GM19452 (cell line): ENCODE measurements at regions not wholly inside any gene's neighbourhood (a gene's known extent, or its start where the extent isn't known, plus 50 kb on each side); places are given as distances from the start of the nearest gene placed in this dataset.

Experiments
- ATAC-seq: cut with Tn5 transposase; IDR thresholded peaks from one replicate; pipeline ENCODE4 v1.9.1; 2021; ENCODE audit not compliant: unreplicated experiment

DNA sequence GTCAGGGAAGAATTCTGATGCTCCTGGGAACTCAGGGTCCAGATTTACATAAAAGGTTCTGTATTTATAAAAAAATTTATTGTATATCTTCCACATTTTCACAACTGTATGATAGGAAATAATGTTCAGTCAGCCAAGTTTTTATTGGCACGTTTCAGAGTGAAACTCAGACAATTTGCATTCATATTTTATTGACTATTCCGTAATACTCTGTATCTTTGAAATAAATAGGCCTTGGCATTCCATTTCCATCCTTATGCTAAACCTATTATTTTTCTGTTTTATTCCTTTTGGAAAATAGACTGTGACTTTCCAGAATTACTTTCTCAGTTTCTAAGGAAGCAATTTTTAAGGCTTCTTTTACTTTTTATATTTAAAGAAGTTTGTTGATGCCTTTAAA, 329.0 kb downstream of the OLFM3 start:
- ATAC-seq, result no peak

DNA sequence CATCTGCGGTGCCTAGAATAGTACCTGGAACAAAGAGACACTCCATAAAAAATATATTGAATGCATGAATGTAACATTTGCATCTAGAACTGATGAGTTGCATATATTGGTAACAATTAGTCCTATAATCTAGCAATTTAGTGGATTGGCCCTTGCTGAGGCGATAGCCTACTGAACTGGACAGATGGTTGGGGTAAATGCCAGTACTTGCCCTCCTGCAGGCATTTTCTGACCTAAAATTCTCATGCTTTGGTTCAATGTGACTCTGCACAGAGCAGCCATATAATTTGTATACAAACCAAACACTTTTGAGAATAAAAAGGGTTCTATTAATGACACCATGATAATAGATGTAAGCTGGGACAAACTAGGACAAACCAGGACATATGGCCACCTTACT, 313.6 kb downstream of the OLFM3 start:
- no peak for ATAC-seq

DNA sequence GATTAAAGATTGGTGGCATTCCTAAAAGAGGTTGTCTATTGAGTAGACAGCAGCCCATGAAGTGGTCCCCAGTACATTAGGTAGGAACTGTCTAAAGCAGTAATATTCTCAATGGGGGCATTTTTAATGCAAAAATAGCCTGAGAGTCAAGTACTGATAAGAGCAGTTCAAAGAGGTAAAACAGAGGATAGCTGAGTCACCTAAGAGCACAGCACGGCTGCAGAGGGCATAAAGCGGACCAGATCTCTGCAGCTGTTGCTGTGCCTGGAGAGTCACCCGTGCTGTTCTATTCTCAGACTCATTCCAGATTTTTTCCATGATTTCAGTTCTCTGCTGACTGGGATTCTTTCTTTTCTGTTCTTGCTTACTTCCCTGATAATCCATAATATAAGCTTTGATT, 313.2 kb downstream of the OLFM3 start:
- no peak for ATAC-seq

DNA sequence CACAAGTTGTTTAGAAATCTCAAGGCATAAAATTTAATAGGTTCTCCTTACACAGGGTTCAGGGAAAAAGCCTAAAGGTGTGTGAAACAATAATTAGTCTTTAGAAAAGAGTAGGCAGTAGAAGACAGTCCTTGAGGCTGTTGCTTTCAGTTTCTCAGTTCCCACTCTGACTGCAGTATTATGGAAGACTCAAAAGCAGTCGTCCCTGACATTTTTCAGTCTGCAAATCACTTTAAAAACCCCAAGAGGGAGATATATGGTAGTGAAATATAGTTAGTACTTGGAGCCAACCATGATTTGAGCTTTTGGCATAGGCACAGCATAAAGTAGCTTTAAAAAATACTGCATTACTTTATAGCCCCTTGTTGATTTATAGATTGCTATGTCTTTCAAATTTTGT, 299.7 kb downstream of the OLFM3 start:
- no peak for ATAC-seq

DNA sequence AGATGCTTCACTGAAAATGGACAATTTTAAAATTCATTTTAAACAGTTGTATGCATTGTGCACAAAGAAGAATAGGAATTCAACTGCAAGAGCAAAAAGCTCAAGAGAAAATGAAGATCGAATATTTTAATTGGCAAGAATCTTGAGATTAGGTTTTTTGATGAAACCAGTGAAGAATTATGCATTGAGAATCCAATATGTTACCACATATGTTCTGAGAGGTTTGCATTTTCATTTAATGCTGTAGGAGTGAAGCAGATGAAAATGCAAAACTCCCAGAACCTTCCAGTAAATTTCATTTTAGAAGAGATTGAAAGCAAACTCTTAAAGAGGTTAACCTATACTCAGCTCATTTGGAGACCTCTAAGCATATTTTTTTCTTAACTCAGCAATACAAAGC, 298.0 kb downstream of the OLFM3 start:
- no peak for ATAC-seq

DNA sequence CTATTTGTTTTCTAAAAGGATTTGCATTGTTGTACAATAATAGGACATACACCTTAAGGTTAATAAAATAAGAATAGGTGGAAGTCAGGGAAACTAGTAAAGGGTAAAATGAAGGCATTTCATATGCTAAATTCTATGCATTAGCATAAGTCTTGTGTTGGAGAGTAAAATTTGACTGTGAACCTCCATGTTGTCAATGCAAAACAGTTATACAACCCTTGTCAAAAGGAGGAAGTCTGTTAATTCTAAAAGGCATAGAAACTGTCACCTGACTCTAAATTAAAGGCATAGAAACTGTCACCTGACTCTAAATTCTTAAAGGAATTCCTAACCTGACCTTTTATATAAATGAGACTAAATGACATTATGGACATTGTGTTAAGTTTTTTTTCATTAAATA, 291.8 kb downstream of the OLFM3 start:
- ATAC-seq, result no peak

DNA sequence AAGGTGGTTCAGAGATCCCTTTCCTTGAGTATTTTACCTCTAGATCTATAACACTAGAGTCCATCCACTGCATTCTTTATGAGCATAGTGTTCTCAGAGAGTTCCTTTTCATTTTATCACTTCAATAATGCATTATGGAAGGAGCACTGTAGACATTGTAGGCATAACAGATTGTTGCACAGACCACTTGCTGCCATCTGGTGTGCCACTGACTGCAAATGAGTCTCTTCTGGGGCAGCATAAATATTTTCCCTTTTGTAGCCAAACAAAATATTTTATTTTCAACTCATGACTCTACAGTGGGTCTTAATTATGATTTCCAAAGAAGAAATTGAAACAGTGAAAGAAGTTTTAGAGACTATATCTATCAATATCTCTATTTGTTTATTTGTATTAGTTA, 290.4 kb downstream of the OLFM3 start:
- ATAC-seq, result no peak

DNA sequence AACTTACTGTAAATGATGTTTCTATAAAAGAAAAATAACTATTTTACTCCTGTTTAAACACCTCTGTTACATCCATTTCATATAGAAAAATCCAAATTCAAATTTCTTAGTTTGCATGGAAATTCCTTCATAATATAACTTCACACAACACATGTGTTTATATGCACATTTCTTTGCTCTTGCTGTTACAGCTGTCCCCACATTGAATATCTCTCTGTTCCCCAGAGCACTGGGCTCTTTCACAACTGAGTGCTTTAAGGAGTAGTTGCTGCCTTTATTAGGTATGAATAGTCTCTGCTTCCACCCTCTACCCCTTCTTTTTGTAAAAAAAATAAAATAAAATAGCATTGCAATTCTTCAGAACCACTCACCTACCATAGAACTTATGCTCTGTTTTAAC, 287.0 kb downstream of the OLFM3 start:
- ATAC-seq, result no peak

DNA sequence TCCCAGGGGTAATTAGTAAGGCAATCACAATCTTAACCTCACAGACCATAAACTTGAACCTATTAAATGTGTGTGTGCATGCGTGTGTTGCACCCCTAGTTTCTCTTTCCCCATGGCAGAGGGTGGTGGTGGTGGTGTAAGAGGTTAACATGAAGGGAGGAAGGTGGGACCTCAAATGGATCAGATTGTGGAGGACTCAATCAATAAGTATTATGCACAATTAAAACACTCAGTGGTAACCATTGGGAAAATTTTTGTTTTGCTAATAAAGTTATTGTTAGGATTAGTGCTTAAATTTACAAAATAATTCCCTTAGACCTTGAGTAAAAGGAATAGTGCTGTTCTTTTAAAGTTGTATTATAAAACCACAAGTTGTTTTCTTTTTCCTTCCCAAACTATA, 283.0 kb downstream of the OLFM3 start:
- no peak for ATAC-seq

DNA sequence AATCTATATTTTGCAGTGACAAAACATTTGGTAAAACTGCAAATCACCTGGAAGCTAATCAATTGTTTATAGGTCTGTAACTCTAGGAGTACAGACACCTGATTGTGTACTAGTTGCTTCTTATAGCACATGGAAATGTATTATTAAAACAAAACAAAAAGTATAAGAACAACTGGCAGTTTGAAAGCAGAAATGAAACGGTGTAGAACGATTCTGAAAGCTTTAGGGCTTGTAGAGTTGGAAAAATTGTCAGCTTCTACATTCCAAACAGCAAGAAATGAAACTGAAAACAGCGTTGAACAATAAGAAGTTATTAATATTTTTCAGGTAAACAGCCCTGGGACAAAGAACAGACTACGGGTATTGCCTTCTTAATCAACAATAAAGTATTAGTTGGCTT, 273.3 kb downstream of the OLFM3 start:
- no peak for ATAC-seq

DNA sequence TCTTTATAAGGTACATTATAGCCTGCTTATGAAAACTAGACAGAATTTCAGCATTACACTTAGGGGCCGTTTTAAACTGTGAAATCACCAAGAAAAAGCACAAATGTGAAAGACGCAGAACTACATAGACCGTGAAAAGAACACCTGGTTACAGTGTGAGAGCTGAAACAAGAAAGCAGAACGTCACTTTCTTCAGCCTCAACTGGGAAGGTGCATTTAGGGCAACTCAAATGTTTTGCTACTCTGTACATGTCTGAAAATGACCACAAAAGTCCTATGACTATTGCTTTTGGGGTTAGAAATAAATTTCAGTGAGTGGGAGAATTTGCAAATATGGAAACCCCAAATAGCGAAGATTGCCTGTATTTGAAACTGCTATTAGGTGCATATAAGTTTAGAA, 268.7 kb downstream of the OLFM3 start:
- no peak for ATAC-seq

DNA sequence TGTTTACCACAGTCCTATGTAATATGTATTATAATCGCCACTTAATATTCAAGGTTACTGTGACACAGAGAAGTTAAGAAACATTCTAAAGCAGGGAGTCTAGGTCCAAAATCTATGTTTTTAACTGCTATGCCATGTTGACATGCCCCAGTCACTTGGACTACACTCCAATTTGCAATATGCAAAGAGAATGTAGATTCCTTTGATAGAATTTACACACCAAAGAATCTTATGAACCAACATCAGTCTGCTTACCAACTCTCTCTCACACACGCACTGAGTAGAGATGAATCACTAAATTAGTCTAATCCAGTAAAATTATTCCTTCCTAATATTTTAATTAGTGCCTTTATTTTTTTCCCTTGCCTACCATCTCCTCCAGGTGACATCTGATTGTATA, 266.2 kb downstream of the OLFM3 start:
- no peak for ATAC-seq

DNA sequence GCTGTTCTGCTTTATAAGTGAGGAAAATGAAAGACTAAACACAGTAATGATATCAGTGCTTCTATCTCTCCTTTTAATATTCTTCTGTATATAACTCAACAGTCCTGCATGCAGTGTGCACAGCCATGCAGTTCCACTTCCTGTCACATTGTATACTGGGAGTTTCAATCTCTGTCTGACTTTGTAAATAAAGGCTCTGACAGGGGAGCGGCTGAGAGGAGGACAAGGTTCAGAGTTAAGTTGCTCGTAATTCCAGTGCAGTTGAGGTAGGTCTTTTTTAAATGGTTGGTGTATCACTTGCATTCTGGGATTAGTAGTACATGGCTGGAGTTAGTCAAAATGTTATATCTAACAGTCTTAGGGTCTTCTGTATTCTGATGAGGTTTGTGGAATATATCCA, 264.5 kb downstream of the OLFM3 start:
- peak; percentile 67 for ATAC-seq

DNA sequence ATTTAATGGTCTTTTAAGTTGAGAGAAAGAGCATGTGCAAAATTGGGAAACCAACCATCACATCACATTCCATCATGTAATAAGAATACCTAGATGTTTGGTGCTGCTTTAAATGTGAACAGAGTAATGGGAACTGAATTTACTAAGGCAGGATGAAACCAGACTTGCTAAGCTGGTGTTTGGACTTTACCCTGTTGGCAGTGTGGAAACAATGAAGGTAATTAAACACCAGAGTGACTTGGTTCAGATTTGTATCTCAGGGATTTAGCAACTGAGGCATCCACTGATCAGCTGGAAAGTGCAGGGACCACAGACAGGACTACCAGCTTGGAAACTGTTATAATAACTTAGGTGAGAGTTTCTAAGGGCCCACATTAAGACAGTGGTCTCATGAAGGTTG, 263.4 kb downstream of the OLFM3 start:
- no peak for ATAC-seq

DNA sequence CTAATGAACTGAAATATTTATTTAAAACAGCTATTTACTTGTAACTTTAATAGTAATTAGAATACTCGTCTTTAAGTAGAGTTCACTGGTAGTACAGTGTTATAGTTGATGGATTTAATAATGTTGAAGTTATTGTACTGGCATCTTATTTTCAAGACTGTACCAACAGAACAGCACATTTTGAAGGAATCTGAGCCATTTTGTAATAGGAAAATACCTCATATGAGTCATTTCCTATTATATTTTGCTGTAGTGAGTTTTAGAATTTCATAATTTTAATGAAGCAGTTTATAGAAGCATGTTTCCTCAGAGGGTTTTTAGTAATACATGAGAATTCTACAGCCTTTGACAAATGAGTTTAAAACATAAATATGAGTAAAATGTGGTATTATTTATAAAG, 258.3 kb downstream of the OLFM3 start:
- ATAC-seq, result no peak

DNA sequence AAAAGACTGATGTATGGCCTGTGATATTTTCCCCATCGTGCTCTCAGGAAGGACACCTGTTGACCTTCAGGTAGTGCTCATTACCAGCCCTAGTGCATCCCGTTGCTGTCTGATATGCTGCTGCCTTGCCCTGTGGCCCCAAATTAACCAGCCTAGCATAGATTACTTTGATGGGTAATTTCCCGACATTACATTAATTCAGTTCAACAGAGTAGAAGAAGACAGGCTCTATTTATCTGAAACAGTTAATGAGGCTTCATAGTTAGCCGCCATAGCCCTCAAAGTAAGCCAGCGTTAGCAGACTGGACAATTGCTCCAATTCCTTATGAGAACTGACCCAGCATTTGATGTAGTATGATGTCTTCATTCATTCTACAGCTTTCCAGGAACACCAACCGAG, 257.6 kb downstream of the OLFM3 start:
- no peak for ATAC-seq

DNA sequence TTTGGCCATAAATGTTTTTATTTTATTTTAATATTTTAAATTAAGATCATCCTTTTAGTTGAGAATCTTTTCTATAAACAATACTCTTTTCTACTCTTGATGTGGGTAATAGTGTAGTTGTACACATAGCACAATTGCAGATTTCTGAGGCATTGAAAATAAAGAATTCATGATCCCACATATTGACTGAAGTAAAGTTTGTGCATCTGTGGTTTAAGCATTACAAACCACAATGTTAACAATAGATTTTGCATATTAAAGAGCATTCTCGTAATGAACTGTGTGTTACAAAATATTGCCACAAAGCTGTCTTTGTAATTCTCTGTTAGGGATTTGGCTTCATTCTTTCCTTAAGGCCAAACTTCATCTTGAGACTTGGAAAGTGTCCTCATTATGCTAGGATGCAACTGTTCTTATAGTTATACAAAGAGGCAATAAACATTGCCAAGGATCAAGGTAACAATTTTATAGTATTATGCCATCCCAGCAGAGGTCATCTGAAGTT, 256.8 kb downstream of the OLFM3 start:
- no peak for ATAC-seq

DNA sequence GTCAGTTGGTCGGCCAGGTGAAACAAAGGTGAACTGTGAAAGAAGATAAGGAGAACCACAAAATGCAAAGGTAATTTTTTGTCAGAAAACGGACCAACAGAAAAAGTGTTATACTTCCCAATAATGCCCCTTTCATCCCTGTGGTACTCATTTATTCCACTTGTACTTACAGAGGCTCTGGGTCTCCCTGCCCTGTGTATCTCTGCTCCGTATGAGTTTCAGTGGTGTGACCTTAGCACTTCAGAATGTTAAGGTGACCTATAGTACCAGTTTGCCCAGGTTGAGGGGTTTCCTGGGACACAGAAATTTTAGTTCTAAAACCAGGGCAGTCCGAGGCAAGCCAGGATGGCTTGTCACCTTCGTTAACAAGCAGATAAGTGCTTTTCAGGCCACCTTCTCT, 254.8 kb downstream of the OLFM3 start:
- ATAC-seq, result no peak

DNA sequence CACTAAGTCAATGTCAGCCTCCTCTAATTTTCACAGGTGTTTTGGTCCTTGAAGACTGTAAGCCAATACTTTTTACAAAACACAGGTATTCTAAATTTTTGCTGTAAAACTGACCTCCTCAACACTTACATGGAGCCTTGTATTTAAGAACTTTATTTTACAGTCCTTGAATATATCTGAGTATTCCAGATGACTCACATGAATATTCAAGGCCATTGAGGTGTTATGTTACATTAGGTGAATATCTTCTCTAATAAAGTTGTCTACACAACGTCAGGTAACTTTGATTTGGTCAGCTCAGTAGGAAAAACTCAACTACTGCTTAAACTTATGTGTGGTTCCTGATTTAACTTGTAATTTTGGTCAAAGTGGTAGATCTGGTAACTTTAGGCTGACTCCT, 254.2 kb downstream of the OLFM3 start:
- ATAC-seq, result no peak

DNA sequence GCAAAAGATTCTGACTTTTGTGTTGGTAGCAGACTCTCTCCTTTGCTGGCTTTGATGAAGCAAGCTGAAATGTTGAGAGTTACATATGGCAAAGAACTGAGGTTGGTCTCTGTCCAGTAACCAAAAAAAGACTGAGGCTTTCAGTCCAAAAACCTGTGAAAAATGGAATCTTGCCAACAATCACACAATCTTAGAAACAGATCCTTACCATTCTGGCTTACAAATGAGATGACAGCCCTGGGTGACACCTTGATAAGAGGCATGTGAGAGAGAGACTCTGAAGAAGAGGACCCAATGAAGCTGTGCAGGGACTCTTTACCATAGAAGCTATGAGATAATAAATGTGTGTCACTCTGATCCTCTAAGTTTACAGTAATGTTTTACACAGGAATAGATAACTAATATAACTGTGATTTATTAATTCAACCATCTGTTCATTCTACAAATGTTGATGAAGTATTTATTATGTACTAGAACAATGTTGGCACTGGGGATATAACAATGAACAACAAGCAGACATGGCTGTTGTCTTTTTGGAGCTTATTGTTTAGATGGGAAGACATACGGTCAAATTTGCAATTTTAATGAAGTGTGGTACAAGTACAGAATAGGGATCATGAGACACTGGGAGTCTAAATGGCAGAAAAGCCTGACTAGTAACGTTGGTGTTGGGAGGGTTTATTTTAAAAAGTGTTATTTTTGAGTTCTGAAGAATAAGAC, 251.0 kb downstream of the OLFM3 start:
- no peak for ATAC-seq

DNA sequence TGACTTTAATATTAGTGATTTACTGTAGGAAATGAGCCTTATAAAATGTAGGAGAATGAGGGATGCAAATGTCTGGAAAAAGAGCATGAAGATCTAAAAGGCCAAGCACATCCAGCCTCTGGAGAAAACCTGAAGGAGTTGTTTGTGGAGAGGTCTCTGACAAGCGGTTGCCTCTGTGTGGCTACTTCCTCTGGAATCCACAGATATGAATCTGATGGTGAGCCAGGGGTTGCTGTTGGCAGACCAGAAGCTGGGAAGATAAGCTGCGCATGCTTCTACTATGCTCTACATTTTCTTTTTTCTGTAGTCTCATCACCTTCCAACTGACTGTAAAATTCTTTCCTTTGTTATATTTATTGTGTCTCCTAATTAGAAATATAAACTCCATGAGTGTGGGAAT, 248.6 kb downstream of the OLFM3 start:
- no peak for ATAC-seq
